Mesendoderm (in vitro differentiated cells): ENCODE measurements at regions not wholly inside any gene's neighbourhood (a gene's known extent, or its start where the extent isn't known, plus 50 kb on each side); places are given as distances from the start of the nearest gene placed in this dataset.

ENCODE experiments used
- DNase-seq: peaks from one replicate; pipeline ENCODE4 v3.0.0; 2013
- H2AK5ac ChIP-seq: 2 replicates; pipeline ENCODE4 v1.6.1; 2013; ENCODE audit warnings: low read length, inconsistent platforms
- H2BK120ac ChIP-seq: 2 replicates; pipeline ENCODE4 v1.6.1; 2013; ENCODE audit warnings: low read depth, mild to moderate bottlenecking, low read length, moderate library complexity, mixed read lengths
- H2BK15ac ChIP-seq: replicated peaks from 2 replicates; pipeline ENCODE4 v1.6.1; 2013; ENCODE audit warnings: low read depth, mild to moderate bottlenecking, moderate library complexity
- H2BK5ac ChIP-seq: 2 replicates; pipeline ENCODE4 v1.6.1; 2013; ENCODE audit warnings: low read length, inconsistent platforms
- H3K18ac ChIP-seq: 2 replicates; pipeline ENCODE4 v1.6.1; 2013; ENCODE audit warnings: mild to moderate bottlenecking, low read length, mixed read lengths
- H3K23ac ChIP-seq: one replicate; pipeline ENCODE4 v1.6.1; 2013; ENCODE audit warnings: low read length
- H3K27ac ChIP-seq: 2 replicates; pipeline ENCODE4 v1.5.1; 2013; ENCODE audit warnings: low read depth, mild to moderate bottlenecking, inconsistent platforms, low read length, moderate library complexity
- H3K27me3 ChIP-seq: 2 replicates; pipeline ENCODE4 v1.6.1; 2013; ENCODE audit warnings: low read length, control low read depth, mild to moderate bottlenecking, inconsistent platforms; ENCODE audit not compliant: insufficient read depth, poor library complexity
- H3K36me3 ChIP-seq: 2 replicates; pipeline ENCODE4 v1.6.1; 2013; ENCODE audit warnings: low read length, inconsistent platforms; ENCODE audit not compliant: control insufficient read depth, insufficient read depth
- H3K4ac ChIP-seq: one replicate; pipeline ENCODE4 v1.6.1; 2013; ENCODE audit warnings: low read depth, mild to moderate bottlenecking, low read length, moderate library complexity
- H3K4me1 ChIP-seq: 2 replicates; pipeline ENCODE4 v1.6.1; 2013; ENCODE audit warnings: low read depth, low read length, inconsistent platforms; ENCODE audit not compliant: control insufficient read depth
- H3K4me2 ChIP-seq: 2 replicates; pipeline ENCODE4 v1.6.1; 2013; ENCODE audit warnings: low read length
- H3K4me3 ChIP-seq: 2 replicates; pipeline ENCODE4 v1.5.1; 2013; ENCODE audit warnings: mild to moderate bottlenecking, low read length
- H3K56ac ChIP-seq: one replicate; pipeline ENCODE4 v1.6.1; 2013; ENCODE audit warnings: low read length
- H3K79me1 ChIP-seq: 2 replicates; pipeline ENCODE4 v1.6.1; 2013; ENCODE audit warnings: low read length, inconsistent platforms
- H3K79me2 ChIP-seq: 2 replicates; pipeline ENCODE4 v1.6.1; 2013; ENCODE audit warnings: mild to moderate bottlenecking, low read length; ENCODE audit not compliant: control insufficient read depth, insufficient read depth
- H3K9ac ChIP-seq: 2 replicates; pipeline ENCODE4 v1.6.1; 2013; ENCODE audit warnings: low read length, inconsistent platforms
- H4K5ac ChIP-seq: one replicate; pipeline ENCODE4 v1.6.1; 2013; ENCODE audit warnings: low read length
- H4K8ac ChIP-seq: one replicate; pipeline ENCODE4 v1.6.1; 2013; ENCODE audit warnings: low read depth, mild to moderate bottlenecking, control low read depth, low read length, moderate library complexity
- WGBS: extraction: QIAGEN DNeasy Blood & Tissue Kit; methylation state at CpG from one replicate; pipeline ENCODE4 v1.1.7; 2013; ENCODE audit warnings: low lambda C conversion rate, missing lambda C conversion rate; ENCODE audit not compliant: insufficient coverage; ENCODE audit errors: extremely low coverage; 5-methylcytosine and 5-hydroxymethylcytosine counted together

DNA sequence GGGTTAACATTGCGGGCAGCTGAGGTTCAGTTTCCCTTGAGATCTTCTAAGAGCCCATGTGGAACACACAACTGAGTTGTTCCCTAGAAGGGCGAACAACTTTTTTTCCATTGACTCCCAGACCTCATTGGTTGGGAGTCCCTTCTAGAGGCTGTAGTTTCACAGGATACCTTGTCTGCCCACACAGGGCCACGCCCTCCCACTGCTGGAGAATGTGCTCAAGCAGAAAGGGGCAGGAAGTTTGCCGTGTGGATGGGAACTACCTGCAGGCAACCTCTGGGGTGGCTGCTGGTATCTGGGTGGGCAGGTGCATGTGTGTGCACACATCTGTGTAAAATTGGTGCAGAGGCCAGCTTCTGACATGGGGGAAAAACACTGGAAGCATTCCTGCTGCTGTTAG, 178.8 kb upstream of the PSMD7 start:
- DNase-seq = no peak
- H3K4me2 ChIP-seq = no peak overlapping the region
- no peaks in the 10 kb centered on the region for H3K4me1 ChIP-seq
- H2BK120ac ChIP-seq = no peak overlapping the region
- H3K27ac ChIP-seq = no peak overlapping the region
- no peak overlapping the region for H4K8ac ChIP-seq
- no CpG with 5 or more reads among the region's 4 CpGs for WGBS
- no peak overlapping the region for H3K18ac ChIP-seq
- H3K79me2 ChIP-seq = no peaks in the 10 kb centered on the region
- H3K4ac ChIP-seq = no peak overlapping the region
- H3K27me3 ChIP-seq = no peaks in the 10 kb centered on the region
- H3K23ac ChIP-seq = no peak overlapping the region
- H3K9ac ChIP-seq = no peak overlapping the region
- no peaks in the 10 kb centered on the region for H3K79me1 ChIP-seq
- no peak overlapping the region for H2BK5ac ChIP-seq
- no peak overlapping the region for H2AK5ac ChIP-seq
- H3K36me3 ChIP-seq = no peaks in the 10 kb centered on the region
- H3K56ac ChIP-seq = no peak overlapping the region
- H4K5ac ChIP-seq = no peak overlapping the region
- no peak overlapping the region for H3K4me3 ChIP-seq
- H2BK15ac ChIP-seq = no peak overlapping the region

DNA sequence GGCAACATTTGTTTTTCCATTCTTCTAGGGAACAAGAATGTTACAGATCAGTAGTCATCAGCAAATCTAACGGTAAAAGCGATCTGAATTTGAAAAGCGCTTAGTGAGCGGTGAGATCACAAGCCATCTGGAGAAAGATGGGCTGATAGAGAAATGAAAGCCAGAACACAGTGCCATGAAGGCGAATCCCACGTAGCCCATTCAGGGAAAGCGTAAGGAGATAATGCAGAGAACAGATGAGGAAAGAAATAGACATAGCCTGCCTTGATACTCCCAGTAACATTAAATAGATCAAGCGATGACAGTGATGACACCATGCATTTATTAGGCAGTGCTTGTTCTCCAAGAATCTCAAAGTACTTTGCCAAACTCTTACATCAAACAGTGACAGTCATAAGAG, 183.1 kb upstream of the PSMD7 start:
- Histone ChIP-seq H3K9ac (no peak overlapping the region), H3K36me3 (no peaks in the 10 kb centered on the region), H3K4me1 (no peaks in the 10 kb centered on the region), H3K23ac (no peak overlapping the region), H2AK5ac (no peak overlapping the region), H3K79me1 (no peaks in the 10 kb centered on the region), H4K5ac (no peak overlapping the region), H3K4ac (no peak overlapping the region), H3K27me3 (no peaks in the 10 kb centered on the region), H3K79me2 (no peaks in the 10 kb centered on the region), H2BK5ac (no peak overlapping the region), H2BK15ac (no peak overlapping the region), H3K18ac (no peak overlapping the region), H3K27ac (no peak overlapping the region), H3K56ac (no peak overlapping the region), H2BK120ac (no peak overlapping the region), H3K4me2 (no peak overlapping the region), H4K8ac (no peak overlapping the region), H3K4me3 (no peak overlapping the region)
- no peak for DNase-seq
- WGBS = no CpG with 5 or more reads among the region's 8 CpGs

DNA sequence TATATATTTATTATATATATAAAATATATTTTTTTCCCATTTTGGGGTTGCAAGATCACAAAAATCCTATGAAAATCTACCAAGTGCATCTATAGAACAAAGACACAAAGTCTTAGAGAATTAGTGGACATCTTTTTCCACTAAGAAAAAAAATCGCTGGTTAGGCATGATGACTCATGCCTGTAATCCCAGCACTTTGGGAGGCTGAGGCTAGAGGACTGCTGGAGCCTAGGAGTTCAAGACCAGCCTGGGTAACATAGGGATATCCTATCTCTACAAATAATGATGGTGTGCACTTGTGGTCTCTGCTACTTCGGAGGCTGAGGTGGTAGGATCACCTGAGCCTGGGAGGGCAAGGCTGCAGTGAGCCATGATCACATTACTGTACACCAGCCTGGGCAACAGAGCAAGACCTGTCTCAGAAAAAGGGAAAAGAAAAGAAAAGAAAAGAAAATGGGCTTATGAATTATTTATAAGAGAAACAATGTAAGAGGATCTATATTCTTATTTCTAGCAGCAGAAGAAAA, 185.1 kb upstream of the PSMD7 start:
- H3K56ac ChIP-seq = no peak overlapping the region

DNA sequence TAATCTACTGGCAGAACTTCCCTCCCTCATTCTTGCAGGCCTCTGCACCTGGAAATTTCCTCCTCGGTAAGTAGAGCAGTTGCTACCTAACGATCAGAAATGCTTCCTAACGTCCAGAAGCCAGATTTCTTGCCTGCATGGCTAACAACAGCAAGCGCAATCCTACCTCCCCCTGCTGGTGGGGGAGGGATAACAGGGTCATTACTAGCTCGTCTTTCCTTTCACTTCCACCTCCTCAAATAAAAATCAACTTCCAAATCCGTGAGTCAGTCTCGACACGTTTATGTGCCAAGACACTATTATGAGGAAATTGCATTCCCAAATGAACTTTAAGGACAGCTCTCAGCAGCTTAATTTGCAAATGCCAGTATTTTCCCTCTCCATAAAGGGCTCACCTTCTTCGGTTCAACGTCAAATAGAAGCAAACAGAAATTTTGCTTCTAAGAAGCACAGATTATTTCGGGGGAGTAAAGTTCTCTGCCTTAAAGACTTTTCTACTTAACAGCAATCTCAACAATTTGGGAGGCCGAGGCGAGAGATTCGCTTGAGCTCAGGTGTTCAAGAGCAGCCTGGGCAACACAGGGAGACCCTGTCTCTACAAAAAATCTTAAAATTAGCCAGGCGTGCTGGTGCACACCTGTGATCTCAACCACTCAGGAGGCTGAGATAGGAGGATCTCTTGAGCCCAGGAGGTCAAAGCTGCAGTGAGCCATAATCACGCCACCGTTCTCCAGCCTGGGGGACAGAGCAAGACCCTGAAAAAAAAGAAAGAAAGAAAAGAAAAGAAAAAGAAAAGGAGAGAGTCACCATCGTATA, 188.6 kb upstream of the PSMD7 start:
- no CpG with 5 or more reads among the region's 18 CpGs for WGBS
- H4K5ac ChIP-seq = no peak overlapping the region

More for the DNA sequence above, 185.1 kb upstream of the PSMD7 start:
- no peak overlapping the region for H2BK5ac ChIP-seq
- no peak overlapping the region for H2AK5ac ChIP-seq
- H4K5ac ChIP-seq = no peak overlapping the region
- no peak overlapping the region for H2BK120ac ChIP-seq
- H3K18ac ChIP-seq = no peak overlapping the region
- no peak for DNase-seq
- no peaks in the 10 kb centered on the region for H3K79me2 ChIP-seq
- no peak overlapping the region for H3K9ac ChIP-seq
- H3K23ac ChIP-seq = no peak overlapping the region
- no peak overlapping the region for H3K4me3 ChIP-seq
- H3K27me3 ChIP-seq = no peaks in the 10 kb centered on the region
- H3K4ac ChIP-seq = no peak overlapping the region
- WGBS = no CpG with 5 or more reads among the region's 2 CpGs
- H3K36me3 ChIP-seq = no peaks in the 10 kb centered on the region
- H3K27ac ChIP-seq = no peak overlapping the region
- no peak overlapping the region for H2BK15ac ChIP-seq
- H3K4me2 ChIP-seq = no peak overlapping the region
- no peaks in the 10 kb centered on the region for H3K79me1 ChIP-seq
- no peaks in the 10 kb centered on the region for H3K4me1 ChIP-seq
- no peak overlapping the region for H4K8ac ChIP-seq

DNA sequence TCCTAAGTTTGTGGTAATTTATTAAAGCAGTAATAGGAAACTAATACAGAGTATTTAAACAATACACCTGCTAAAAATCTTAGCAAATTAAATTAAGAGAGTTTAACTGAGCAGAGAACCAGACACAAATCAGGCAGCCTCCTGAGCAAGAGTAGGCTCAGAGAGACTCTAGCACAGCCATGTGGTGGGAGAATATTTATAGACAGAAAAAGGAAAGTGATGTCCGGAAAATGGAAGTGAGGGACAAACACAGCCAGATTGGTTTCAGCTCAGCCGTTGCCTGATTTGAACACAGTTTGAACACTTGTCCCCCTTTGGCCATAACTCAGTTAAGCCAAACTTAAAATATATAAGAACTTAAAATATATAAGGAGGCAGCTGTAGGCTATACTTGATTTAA, 192.6 kb upstream of the PSMD7 start:
- Histone ChIP-seq H3K56ac (no peak overlapping the region), H2BK5ac (no peak overlapping the region), H3K23ac (no peak overlapping the region), H4K5ac (no peak overlapping the region), H3K27me3 (no peaks in the 10 kb centered on the region), H3K4ac (no peak overlapping the region), H2BK120ac (no peak overlapping the region), H3K4me3 (no peak overlapping the region), H3K79me1 (no peaks in the 10 kb centered on the region), H3K4me1 (peaks cover 2% of the 10 kb centered on the region), H3K27ac (no peak overlapping the region), H2AK5ac (no peak overlapping the region), H2BK15ac (no peak overlapping the region), H3K4me2 (no peak overlapping the region), H3K18ac (no peak overlapping the region), H3K36me3 (no peaks in the 10 kb centered on the region), H3K9ac (no peak overlapping the region), H4K8ac (no peak overlapping the region), H3K79me2 (no peaks in the 10 kb centered on the region)
- DNase-seq = no peak
- WGBS = no CpG with 5 or more reads among the region's 2 CpGs

More for the DNA sequence above, 188.6 kb upstream of the PSMD7 start:
- H3K9ac ChIP-seq = no peak overlapping the region
- no peak overlapping the region for H3K4ac ChIP-seq
- H3K56ac ChIP-seq = no peak overlapping the region
- no peak overlapping the region for H2BK120ac ChIP-seq
- no peaks in the 10 kb centered on the region for H3K36me3 ChIP-seq
- H3K79me2 ChIP-seq = no peaks in the 10 kb centered on the region
- no peak overlapping the region for H2AK5ac ChIP-seq
- no peak overlapping the region for H2BK5ac ChIP-seq
- H3K4me1 ChIP-seq = no peaks in the 10 kb centered on the region
- no peak overlapping the region for H2BK15ac ChIP-seq
- H3K4me2 ChIP-seq = no peak overlapping the region
- H4K8ac ChIP-seq = no peak overlapping the region
- H3K79me1 ChIP-seq = no peaks in the 10 kb centered on the region
- H3K4me3 ChIP-seq = no peak overlapping the region
- peak; percentile 80 for DNase-seq
- no peak overlapping the region for H3K27ac ChIP-seq
- H3K27me3 ChIP-seq = no peaks in the 10 kb centered on the region
- H3K18ac ChIP-seq = no peak overlapping the region
- H3K23ac ChIP-seq = no peak overlapping the region
